Adrenal gland (tissue), 5 donors: ENCODE measurements at regions not wholly inside any gene's neighbourhood (a gene's known extent, or its start where the extent isn't known, plus 50 kb on each side); places are given as distances from the start of the nearest gene placed in this dataset.

ENCODE experiments used
- CTCF ChIP-seq, 6 experiments: fragments of 450-650 bp in 4 of 6; fragments of 200-600 bp in 2 of 6; sonication (generic) in 1 of 6; IDR thresholded peaks; 1 replicate in 5 of 6; 2 replicates in 1 of 6; pipeline versions ENCODE4 v1.5.1 to v1.8.0; 2016 to 2021; ENCODE audit warnings: antibody characterized with exemption in 6 of 6, mild to moderate bottlenecking in 2 of 6, moderate library complexity in 1 of 6
- POLR2A ChIP-seq, 2 donors: fragments of 450-650 bp; IDR thresholded peaks; one replicate each; pipeline ENCODE4 v1.6.1; 2017; ENCODE audit warnings: antibody characterized with exemption in 2 of 2, mild to moderate bottlenecking in 2 of 2, moderate library complexity in 1 of 2
- donor health status: DM: no; HTN: no; CAD: no.

GRCh38 chr2:53220969-53221368 lies 546.6 kb upstream of the CHAC2 start:
- no peak for TF ChIP-seq CTCF (IDR thresholded peaks at IDR 0.05)
- TF ChIP-seq POLR2A (IDR thresholded peaks at IDR 0.05) = no peak
